Kidney epithelial cell (primary cell): ENCODE measurements at regions not wholly inside any gene's neighbourhood (a gene's known extent, or its start where the extent isn't known, plus 50 kb on each side); places are given as distances from the start of the nearest gene placed in this dataset.
"Not testable (repeated sequence)": the region's sequence is repeated elsewhere in the genome, so short reads cannot be mapped to it uniquely, and the experiment has no call there.

Source experiments
- DNase-seq: peaks from one replicate; pipeline ENCODE4 v3.0.0-alpha.2; 2010; ENCODE audit warnings: low read depth
- H3K27me3 ChIP-seq: 2 replicates; pipeline ENCODE4 v1.6.0; 2011; ENCODE audit warnings: low read length; ENCODE audit not compliant: control insufficient read depth, insufficient read depth
- H3K36me3 ChIP-seq: 2 replicates; pipeline ENCODE4 v1.5.1; 2011; ENCODE audit warnings: low read length; ENCODE audit not compliant: control insufficient read depth, insufficient read depth
- H3K4me3 ChIP-seq: 2 replicates; pipeline ENCODE4 v1.5.1; 2011; ENCODE audit warnings: low read depth, mild to moderate bottlenecking, control low read depth, low read length
- TF ChIP-seq, protein P1 (sequence below): IDR thresholded peaks from 2 replicates; pipeline ENCODE4 v1.5.1; 2011; ENCODE audit warnings: mild to moderate bottlenecking, moderate library complexity, low read length, control low read depth, inconsistent platforms; ENCODE audit not compliant: insufficient read depth, poor library complexity, severe bottlenecking

DNA sequence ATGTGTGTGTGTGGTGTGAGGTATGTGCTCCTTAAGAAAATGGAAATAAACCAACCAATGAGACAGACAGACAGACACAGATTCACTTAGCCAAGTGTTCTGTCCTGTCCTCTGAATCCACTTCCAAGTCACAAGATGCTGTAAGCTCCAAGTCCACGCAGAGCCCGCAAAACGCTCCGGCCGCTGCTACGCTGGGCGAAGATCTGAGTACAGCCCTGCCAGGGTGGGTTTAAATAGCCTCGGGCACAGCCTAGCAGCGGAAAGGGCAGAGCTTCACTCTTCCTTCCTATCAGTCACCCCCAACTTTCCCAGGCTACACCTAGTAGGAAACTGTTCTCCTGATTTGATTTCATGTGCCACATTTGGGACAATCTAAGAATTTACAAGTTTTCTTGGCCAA lies 121.2 kb upstream of the ANKRD30BL start:
- TF ChIP-seq, protein P1, sequence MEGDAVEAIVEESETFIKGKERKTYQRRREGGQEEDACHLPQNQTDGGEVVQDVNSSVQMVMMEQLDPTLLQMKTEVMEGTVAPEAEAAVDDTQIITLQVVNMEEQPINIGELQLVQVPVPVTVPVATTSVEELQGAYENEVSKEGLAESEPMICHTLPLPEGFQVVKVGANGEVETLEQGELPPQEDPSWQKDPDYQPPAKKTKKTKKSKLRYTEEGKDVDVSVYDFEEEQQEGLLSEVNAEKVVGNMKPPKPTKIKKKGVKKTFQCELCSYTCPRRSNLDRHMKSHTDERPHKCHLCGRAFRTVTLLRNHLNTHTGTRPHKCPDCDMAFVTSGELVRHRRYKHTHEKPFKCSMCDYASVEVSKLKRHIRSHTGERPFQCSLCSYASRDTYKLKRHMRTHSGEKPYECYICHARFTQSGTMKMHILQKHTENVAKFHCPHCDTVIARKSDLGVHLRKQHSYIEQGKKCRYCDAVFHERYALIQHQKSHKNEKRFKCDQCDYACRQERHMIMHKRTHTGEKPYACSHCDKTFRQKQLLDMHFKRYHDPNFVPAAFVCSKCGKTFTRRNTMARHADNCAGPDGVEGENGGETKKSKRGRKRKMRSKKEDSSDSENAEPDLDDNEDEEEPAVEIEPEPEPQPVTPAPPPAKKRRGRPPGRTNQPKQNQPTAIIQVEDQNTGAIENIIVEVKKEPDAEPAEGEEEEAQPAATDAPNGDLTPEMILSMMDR = no peak
- Histone ChIP-seq H3K27me3 (no peaks in the 10 kb centered on the region), H3K36me3 (no peaks in the 10 kb centered on the region), H3K4me3 (no peak overlapping the region)
- no peak for DNase-seq

DNA sequence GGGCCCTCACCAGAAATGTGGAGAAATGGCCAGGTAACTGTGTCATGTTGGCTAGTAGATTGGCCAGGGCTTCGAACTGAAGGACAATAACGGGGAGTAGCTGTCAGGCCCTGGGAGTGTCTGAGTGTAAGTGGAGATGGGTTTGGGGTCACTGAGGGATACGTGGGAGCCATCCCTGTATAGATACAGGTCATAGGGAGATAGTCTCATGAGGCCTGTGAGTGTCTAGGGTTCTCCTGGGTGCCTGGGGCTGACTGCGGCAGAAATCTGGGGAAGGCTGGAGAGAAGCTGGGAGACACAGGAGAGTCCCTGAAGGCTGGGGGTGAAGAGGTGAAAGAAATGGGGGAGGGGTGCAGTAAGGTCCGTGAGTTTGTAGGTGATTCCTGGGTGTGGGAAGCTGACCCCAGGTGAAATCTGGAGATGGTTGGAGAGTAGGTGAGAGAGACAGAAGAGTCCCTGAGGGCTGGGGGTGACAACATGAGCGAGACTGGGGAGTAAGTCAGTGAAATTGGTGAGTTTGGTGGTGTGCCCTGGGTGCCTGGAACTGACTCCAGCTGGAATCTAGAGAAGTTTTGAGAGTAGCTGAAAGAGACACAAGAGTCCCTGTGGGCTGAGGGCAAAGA lies 124.6 kb upstream of the ANKRD30BL start:
- not testable (repeated sequence) for H3K4me3 ChIP-seq, H3K36me3 ChIP-seq, H3K27me3 ChIP-seq, DNase-seq

DNA sequence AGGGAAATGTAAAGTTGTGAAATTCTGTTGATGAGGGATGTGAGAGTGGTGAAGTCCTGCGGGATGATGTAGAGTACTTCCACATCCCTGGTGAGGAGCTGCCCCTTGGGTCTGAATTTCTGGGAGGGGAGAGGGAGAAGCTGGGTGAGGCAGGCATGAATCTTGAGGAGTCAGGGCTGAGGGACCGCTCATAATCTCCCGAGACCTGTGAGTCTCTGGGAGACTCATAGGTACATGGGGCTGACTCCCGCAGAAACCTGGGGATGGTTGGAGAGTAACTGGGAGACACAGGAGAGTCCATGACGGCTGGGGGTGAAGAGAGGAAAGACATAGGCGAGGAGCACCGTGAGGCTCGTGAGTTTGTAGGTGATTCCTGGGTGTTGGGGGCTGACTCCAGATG lies 126.2 kb upstream of the ANKRD30BL start:
- not testable (repeated sequence) for H3K27me3 ChIP-seq, H3K4me3 ChIP-seq, DNase-seq, H3K36me3 ChIP-seq

DNA sequence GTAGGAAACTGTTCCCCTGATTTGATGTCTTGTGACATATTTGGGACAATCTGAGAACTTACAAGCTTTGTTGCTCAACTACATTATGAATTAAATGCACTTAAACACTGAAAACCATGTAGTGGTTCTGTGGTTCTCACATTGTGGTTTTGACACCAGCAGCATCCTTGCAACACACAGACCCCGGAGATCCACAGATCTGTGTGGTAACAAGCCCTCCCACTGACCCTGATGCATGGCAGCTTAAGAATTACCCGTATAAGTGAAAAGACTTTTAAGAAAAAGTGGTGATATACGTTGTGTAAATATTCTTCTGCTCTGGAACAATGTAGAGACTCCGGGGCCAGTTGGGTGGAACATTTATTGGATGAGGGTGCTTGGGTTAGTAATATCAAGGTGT lies 127.4 kb upstream of the ANKRD30BL start:
- H3K27me3 ChIP-seq, DNase-seq, H3K36me3 ChIP-seq, H3K4me3 ChIP-seq: not testable (repeated sequence)

DNA sequence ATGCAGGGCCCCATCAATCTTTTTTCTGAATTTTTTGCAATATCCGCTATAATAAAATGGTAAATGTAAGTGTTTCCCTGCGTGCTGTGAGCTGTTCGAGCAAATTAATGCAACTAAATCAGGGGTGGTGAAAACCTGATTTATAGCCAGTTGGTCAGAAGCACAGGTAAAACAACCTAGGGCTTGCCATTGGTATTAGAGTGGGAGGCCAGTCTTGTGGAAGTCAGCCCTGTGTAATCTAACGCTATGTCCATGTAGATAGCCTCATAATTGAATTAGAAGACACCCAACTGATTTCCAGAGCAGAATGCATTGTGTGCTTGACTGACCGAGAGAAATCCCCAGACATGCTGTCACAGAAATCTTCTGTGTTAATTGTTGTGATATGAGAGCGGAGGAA lies 126.8 kb upstream of the GPR39 start:
- H3K36me3 ChIP-seq, H3K27me3 ChIP-seq, H3K4me3 ChIP-seq, DNase-seq: not testable (repeated sequence)

DNA sequence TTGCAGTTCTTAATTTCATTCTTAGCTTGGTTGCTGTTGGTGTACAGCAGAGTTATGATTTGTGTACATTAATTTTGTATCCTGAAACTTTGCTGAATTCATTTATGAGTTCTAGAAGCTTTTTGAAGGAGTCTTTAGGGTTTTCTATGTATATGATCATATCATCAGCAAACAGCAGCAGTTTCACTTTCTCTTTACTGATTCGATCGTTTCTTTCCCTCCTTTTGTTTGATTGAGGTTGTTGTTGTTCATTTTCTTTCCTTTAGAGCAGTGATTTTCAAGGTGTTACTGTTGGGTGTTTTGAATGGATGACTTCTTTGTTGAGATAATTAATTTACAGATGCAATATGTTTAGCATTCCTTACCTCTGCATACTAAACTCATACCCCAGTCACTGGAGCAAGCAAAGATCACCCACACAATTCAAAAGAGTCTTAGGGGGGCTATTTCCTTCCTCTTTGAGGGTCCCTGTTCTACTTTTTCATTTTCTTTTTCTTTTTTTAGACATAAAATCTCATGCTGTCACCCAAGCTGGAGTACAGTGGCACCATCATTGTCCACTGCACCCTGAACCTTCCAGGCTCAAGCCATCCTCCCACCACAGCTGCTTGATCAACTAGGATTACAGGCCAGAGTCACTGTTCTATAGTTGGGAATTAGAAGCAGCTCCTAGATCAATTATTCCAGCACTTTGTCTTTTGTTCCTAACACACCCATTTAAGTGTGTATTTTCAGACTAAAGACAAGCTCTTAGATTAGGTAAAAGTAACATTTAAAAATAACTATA lies 115.8 kb upstream of the GPR39 start:
- H3K36me3 ChIP-seq, H3K4me3 ChIP-seq, H3K27me3 ChIP-seq, DNase-seq: not testable (repeated sequence)

DNA sequence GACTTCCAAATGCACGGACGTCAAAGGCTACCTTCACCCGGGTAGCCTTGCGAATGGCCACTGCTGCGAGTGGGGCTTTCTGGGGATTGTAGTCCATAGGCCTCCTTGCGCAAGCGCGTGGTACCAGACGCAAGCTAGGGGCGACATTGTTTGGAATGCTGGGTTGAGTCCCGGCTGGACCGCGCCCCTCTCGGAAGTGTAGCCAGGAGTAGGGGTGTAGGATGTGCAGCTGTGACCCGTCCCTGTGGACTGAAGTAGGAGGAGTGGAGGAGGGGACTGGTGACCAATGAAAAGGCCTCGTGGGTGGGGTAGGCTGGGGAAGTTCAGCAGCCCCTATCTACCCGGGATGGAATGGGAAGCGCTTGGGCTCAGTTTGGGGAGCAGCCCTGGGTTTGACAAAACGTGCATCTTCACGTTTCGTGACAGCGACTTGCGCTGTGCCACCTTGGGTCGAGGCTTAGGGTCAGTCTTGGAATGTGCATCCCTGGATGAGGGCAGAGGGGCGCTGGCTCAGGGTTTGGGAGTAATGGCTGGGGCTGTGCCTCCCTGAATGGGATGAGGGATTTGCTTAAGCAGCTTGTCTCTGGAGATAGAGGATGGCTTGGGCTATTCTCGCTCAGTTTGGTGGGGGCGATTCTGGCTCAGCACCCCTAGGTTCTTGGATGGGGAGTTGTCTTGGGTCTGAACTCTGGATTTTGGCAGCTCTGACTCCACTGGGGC lies 111.8 kb upstream of the GPR39 start:
- peak overlapping the region; percentile 43 for H3K4me3 ChIP-seq
- DNase-seq = peak; percentile 37
- not testable (repeated sequence) for H3K36me3 ChIP-seq, H3K27me3 ChIP-seq

DNA sequence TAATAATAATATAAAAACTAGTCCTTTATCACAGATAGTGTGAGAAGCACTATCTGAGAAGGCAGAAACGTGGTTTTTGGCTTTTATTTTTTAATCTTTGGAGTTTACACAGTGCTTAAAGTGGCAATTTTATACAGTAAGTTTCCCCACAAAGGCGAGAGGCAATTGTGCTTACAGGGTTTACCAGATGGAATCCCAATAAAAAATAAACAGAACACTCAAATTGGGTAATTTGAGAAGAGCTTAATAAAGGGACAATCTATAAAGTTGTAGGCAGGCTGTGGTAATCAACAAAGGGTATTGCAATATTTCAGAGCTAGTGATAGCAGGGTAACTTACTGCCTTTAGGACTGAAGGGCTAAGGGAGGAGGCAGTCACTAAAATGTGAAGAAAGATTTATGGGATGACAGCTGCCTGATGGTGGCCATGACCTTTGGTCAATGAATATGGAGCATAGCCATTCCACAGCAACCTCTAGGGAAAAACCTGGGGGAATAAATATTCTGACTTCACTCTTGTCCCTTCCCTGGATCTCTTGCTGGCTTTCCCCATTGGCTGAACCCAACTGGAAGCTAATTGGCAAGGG lies 108.9 kb upstream of the GPR39 start:
- not testable (repeated sequence) for H3K4me3 ChIP-seq, DNase-seq, H3K27me3 ChIP-seq, H3K36me3 ChIP-seq

DNA sequence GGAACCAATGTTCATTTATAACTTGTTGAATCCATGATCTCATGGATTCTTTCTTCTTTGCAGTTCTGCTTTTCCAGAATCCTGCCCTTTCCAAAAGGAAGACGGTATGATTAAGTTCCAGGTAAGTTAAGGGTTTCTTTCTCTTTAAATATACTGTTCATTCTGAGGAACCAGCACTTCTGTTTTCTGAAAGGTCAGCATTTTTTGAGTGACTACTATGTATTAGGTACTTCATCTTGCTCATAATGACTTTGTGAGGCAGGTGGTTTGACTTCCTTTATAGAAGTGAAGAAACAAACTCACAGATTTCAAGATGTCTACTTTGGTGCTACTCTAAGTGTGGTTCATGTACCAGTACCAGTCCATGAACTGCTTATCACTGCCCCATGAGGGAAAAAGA lies 107.4 kb upstream of the GPR39 start:
- not testable (repeated sequence) for H3K4me3 ChIP-seq, H3K36me3 ChIP-seq, DNase-seq, H3K27me3 ChIP-seq

DNA sequence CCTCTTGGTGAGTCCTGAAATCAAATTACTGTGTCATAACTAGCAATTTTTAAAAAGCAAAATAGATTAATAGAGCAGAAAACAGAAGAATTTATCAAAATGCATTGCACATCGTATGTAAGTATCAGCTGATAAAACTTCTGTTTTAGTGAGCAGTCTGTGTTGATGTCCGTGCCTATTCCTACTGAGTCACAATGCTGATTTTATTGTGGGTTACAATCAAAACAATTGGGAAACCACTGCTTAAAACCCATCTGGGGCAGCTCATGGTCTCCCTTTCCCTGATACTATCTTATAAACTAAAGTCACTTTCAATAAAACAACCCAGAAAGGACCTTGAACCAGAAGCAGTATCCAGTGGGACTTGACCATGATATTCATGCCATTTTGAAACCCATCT lies 101.1 kb upstream of the GPR39 start:
- not testable (repeated sequence) for DNase-seq, H3K27me3 ChIP-seq, H3K4me3 ChIP-seq, H3K36me3 ChIP-seq

DNA sequence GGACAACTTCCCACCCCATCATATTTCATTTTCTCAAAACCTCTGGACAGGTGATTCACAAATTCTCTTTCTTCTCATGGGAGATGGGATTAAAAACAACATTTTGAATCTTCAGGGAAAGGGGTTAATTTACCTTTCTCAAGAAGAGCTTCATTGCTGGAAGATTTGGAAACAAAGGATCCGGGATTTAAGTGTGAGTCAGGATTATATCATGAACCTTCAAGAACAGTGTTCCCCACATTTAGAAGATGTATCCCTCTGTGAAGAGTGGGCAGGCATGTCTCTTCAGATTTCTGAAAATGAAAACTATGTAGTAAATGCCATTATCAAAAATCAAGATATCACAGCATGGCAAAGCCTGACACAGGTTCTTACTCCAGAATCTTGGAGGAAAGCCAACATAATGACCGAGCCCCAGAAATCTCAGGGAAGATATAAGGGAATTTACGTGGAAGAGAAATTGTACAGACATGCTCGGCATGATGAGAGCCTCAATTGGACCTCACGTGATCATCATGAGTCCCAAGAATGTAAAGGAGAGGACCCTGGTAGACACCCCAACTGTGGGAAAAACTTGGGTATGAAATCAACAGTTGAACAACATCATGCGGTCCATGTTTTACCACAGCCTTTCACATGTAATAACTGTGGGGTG lies 99.5 kb upstream of the GPR39 start:
- not testable (repeated sequence) for H3K36me3 ChIP-seq, DNase-seq, H3K27me3 ChIP-seq, H3K4me3 ChIP-seq

DNA sequence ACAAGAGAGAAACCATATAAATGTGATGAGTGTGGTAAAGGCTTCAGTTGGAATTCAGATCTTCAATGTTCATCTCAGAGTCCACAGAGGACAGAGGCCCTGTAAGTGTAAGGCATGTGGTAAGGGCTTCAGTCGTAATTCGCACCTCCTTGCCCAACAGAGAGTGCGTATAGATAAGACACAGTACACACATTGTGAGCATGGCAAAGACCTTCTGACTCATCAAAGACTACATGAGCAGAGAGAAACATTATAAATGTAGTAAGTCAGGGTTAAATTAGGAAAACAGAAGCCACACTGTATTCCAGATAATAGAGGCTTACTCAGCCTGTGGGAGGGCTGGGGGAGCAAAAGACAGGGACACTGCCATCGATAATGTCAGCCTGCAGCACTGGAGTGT lies 98.1 kb upstream of the GPR39 start:
- H3K36me3 ChIP-seq, H3K27me3 ChIP-seq, DNase-seq, H3K4me3 ChIP-seq: not testable (repeated sequence)

DNA sequence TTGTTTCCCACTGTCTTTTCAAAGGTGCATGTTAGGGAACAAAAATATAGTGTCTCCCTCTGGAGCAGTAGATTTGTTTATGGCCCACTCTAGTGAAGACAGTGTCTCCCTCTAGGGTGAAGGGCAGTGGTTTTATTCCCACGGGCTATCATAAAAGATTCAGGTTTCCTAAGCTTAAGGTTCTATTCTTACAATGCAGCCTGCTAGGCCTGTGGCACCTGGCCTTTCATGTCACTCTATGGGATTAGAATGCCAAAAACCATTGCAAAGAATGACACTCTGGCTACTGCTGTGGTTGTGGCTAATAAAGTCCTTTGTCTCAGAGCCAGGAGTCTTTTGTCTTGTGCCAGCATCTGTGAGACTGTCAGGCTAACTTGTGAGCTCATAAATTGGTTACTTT lies 92.6 kb upstream of the GPR39 start:
- DNase-seq, H3K27me3 ChIP-seq, H3K4me3 ChIP-seq, H3K36me3 ChIP-seq: not testable (repeated sequence)
